Stimulated activated CD8-positive, alpha-beta memory T cell treated with anti-CD3 and anti-CD28 coated beads, Interleukin-7, amount 100 ng/mL, for 1 hour (primary cell): ENCODE measurements at regions not wholly inside any gene's neighbourhood (a gene's known extent, or its start where the extent isn't known, plus 50 kb on each side); places are given as distances from the start of the nearest gene placed in this dataset.

Experiments
- DNase-seq, 2 donors: peaks; one replicate each; pipeline ENCODE4 v3.0.0-alpha.2; 2020; ENCODE audit warnings: low read depth in 2 of 2

GRCh38 chr10:27451054-27451453 lies 53.0 kb upstream of the RAB18 start:
- no peak for DNase-seq

- DNase-seq = no peak
These were observed 53.9 kb upstream of the RAB18 start for GRCh38 chr10:27450225-27450624.

- no peak for DNase-seq
These were observed 54.5 kb upstream of the RAB18 start for GRCh38 chr10:27449571-27449970.

GRCh38 chr10:27448921-27449320 lies 55.2 kb upstream of the RAB18 start:
- no peak for DNase-seq

- no peak for DNase-seq
These were observed 56.6 kb upstream of the RAB18 start for GRCh38 chr10:27447540-27447939.

GRCh38 chr10:27446091-27446918 lies 57.8 kb upstream of the RAB18 start:
- no peak for DNase-seq

GRCh38 chr10:27445070-27445469 lies 59.0 kb upstream of the RAB18 start:
- no peak for DNase-seq

GRCh38 chr10:27440478-27440877 lies 63.6 kb upstream of the RAB18 start:
- no peak for DNase-seq

GRCh38 chr10:27440021-27440420 lies 64.1 kb upstream of the RAB18 start:
- DNase-seq = no peak

- DNase-seq = no peak
These were observed 65.0 kb upstream of the RAB18 start for GRCh38 chr10:27439101-27439500.

GRCh38 chr10:27437775-27438174 lies 66.3 kb upstream of the RAB18 start:
- no peak for DNase-seq

GRCh38 chr10:27436710-27437109 lies 67.4 kb upstream of the RAB18 start:
- DNase-seq = no peak

- DNase-seq = no peak
These were observed 70.1 kb upstream of the RAB18 start for GRCh38 chr10:27433976-27434375.

- no peak for DNase-seq
These were observed 77.1 kb upstream of the RAB18 start for GRCh38 chr10:27426948-27427467.

- no peak for DNase-seq
These were observed 90.2 kb upstream of the RAB18 start for GRCh38 chr10:27413831-27414348.

GRCh38 chr10:27413387-27413786 lies 90.7 kb upstream of the RAB18 start:
- DNase-seq = no peak

- no peak for DNase-seq
These were observed 94.0 kb upstream of the RAB18 start for GRCh38 chr10:27410153-27410552.

GRCh38 chr10:27407271-27407670 lies 96.8 kb upstream of the RAB18 start:
- no peak for DNase-seq

- DNase-seq = no peak
These were observed 104.2 kb upstream of the RAB18 start for GRCh38 chr10:27399871-27400270.

- no peak for DNase-seq
These were observed 110.1 kb upstream of the RAB18 start for GRCh38 chr10:27393961-27394360.

GRCh38 chr10:27392606-27393005 lies 111.5 kb upstream of the RAB18 start:
- DNase-seq = no peak

GRCh38 chr10:27391916-27392315 lies 112.2 kb upstream of the RAB18 start:
- DNase-seq = no peak

- DNase-seq = no peak
These were observed 112.8 kb upstream of the RAB18 start for GRCh38 chr10:27391325-27391724.
